ENCODE measurements at regions not wholly inside any gene's neighbourhood (a gene's known extent, or its start where the extent isn't known, plus 50 kb on each side); places are given as distances from the start of the nearest gene placed in this dataset.

GRCh38 chr5:158170534-158170933 is 311.6 kb upstream of the CLINT1 start:
- TF ChIP-seq CTCF (conservative IDR thresholded peaks at IDR 0.05; ENCODE audit: low read length) (no peak), EZH2phosphoT487 (IDR thresholded peaks at IDR 0.05; ENCODE audit: borderline replicate concordance, low read depth, low read length) (no peak)
